HepG2 (cell line): ENCODE measurements at regions not wholly inside any gene's neighbourhood (a gene's known extent, or its start where the extent isn't known, plus 50 kb on each side); places are given as distances from the start of the nearest gene placed in this dataset.

ENCODE experiments used
- ATAC-seq: fragments of 200-7000 bp; cut with Tn5 transposase; 3 replicates; pipeline ENCODE4 v1.9.1; 2020; ENCODE audit warnings: mild to moderate bottlenecking, moderate library complexity
- BruUV-seq: library from RNA; stranded (reverse); fragments of 400-500 nt; replicated peaks from 2 replicates; lab custom pipeline; 2021; lab: Mats Ljungman, UMichigan
- CTCF ChIA-PET: fragments of 300-600 bp; formaldehyde crosslinking; extraction: SDS; loops from one replicate; lab custom pipeline; 2021; ENCODE audit warnings: low total read pairs, inconsistent platforms, low intra/inter-chr PET ratio; lab: Yijun Ruan, JAX
- POLR2A ChIA-PET: fragments of 350-600 bp; sonication (Branson Sonifier 250); formaldehyde crosslinking; loops from one replicate; lab custom pipeline; 2020; ENCODE audit warnings: antibody characterized with exemption, inconsistent platforms; lab: Yijun Ruan, JAX
- DNase-seq: peaks from one replicate; pipeline ENCODE4 v3.0.0-alpha.2; 2015; ENCODE audit warnings: low spot score
- FAIRE-seq: peaks from 3 replicates; lab custom pipeline; 2011; peaks lifted over from hg19 to GRCh38; lab: Jason Lieb, UNC
- H2AFZ ChIP-seq: one replicate; pipeline ENCODE4 v1.6.1; 2011; ENCODE audit warnings: low read length, inconsistent platforms
- H3K27ac ChIP-seq: fragments of 300-600 bp; 3 replicates; pipeline ENCODE4 v1.8.0; 2011; ENCODE audit warnings: mixed run types, mild to moderate bottlenecking, mixed read lengths, low read length, inconsistent platforms; ENCODE audit not compliant: insufficient read depth; ENCODE audit errors: extremely low read length
- H3K27me3 ChIP-seq, 2 experiments: fragments of 200-600 bp in 1 of 2; 2 replicates in 1 of 2; 3 replicates in 1 of 2; pipeline versions ENCODE4 v1.6.0 to v1.8.0; 2011; ENCODE audit warnings: low read length in 2 of 2, mild to moderate bottlenecking in 2 of 2, moderate library complexity in 2 of 2, inconsistent platforms in 1 of 2; ENCODE audit not compliant: insufficient read depth in 2 of 2, control insufficient read depth in 1 of 2
- H3K36me3 ChIP-seq, 2 experiments: fragments of 200-600 bp in 1 of 2; replicated peaks in 1 of 2; 2 replicates in 1 of 2; 3 replicates in 1 of 2; pipeline versions ENCODE4 v1.5.1 to v1.8.0; 2011; ENCODE audit warnings: low read length in 2 of 2, inconsistent platforms in 1 of 2; ENCODE audit not compliant: insufficient read depth in 2 of 2, control insufficient read depth in 1 of 2
- H3K4me1 ChIP-seq: 2 replicates; pipeline ENCODE4 v1.5.1; 2012; ENCODE audit warnings: low read length, inconsistent platforms; ENCODE audit not compliant: insufficient read depth
- H3K4me2 ChIP-seq: 2 replicates; pipeline ENCODE4 v1.6.0; 2011; ENCODE audit warnings: low read depth, low read length, inconsistent platforms
- H3K4me3 ChIP-seq, 3 experiments: fragments of 200-600 bp in 1 of 3; sonication (generic), shearing (Covaris generic) in 1 of 3; replicated peaks in 1 of 3; 2 replicates each; pipeline ENCODE4 v1.5.1; 2011 to 2016; ENCODE audit warnings: low read length in 3 of 3, inconsistent platforms in 2 of 3, low read depth in 2 of 3, mild to moderate bottlenecking in 2 of 3, control low read depth in 1 of 3, mixed read lengths in 1 of 3; ENCODE audit not compliant: insufficient read depth in 1 of 3
- H3K79me2 ChIP-seq: one replicate; pipeline ENCODE4 v1.6.1; 2011; ENCODE audit warnings: low read length, inconsistent platforms; ENCODE audit not compliant: insufficient read depth
- H3K9ac ChIP-seq: 2 replicates; pipeline ENCODE4 v1.6.0; 2011; ENCODE audit warnings: mild to moderate bottlenecking, low read depth, low read length, inconsistent platforms; ENCODE audit not compliant: insufficient read depth
- H3K9me3 ChIP-seq: 2 replicates; pipeline ENCODE4 v1.5.1; 2012; ENCODE audit warnings: mild to moderate bottlenecking, low read length
- H4K20me1 ChIP-seq: 2 replicates; pipeline ENCODE4 v1.6.0; 2011; ENCODE audit warnings: inconsistent platforms, mild to moderate bottlenecking, low read length, moderate library complexity; ENCODE audit not compliant: insufficient read depth
- ARID5B ChIP-seq: IDR thresholded peaks from 2 replicates; pipeline ENCODE4 v1.4.0; 2020; ENCODE audit warnings: mild to moderate bottlenecking, missing genetic modification reagents
- BCL6 ChIP-seq: IDR thresholded peaks from 2 replicates; pipeline ENCODE4 v1.6.1; 2016; ENCODE audit warnings: missing genetic modification reagents, missing compliant biosample characterization
- CBX5 ChIP-seq: sonication (generic); formaldehyde crosslinking; IDR thresholded peaks from 2 replicates; pipeline ENCODE4 v1.4.0; 2020; ENCODE audit warnings: missing genetic modification reagents, borderline replicate concordance
- DPF2 ChIP-seq: sonication (generic); formaldehyde crosslinking; IDR thresholded peaks from 2 replicates; pipeline ENCODE4 v1.4.0; 2020; ENCODE audit warnings: mild to moderate bottlenecking, low read depth, missing genetic modification reagents, borderline replicate concordance
- HNRNPLL ChIP-seq: fragments of 200-400 bp; formaldehyde crosslinking; IDR thresholded peaks from 2 replicates; pipeline ENCODE4 v1.6.1; 2017; ENCODE audit warnings: mild to moderate bottlenecking, low read depth, low read length; ENCODE audit not compliant: poor library complexity, severe bottlenecking
- SCMH1 ChIP-seq: sonication (generic); formaldehyde crosslinking; IDR thresholded peaks from 2 replicates; pipeline ENCODE4 v1.9.0; 2021; ENCODE audit warnings: missing genetic modification reagents, mild to moderate bottlenecking, borderline replicate concordance
- TCF7 ChIP-seq: sonication (generic); IDR thresholded peaks from 2 replicates; pipeline ENCODE4 v1.6.1; 2016; ENCODE audit warnings: antibody characterized with exemption, low read depth
- ZBTB44 ChIP-seq: sonication (generic); formaldehyde crosslinking; IDR thresholded peaks from 2 replicates; pipeline ENCODE4 v1.4.0; 2020; ENCODE audit warnings: missing genetic modification reagents
- ZNF274 ChIP-seq: sonication (generic); formaldehyde crosslinking; IDR thresholded peaks from 2 replicates; pipeline ENCODE4 v1.5.1; 2020; ENCODE audit warnings: mild to moderate bottlenecking, missing genetic modification reagents
- ZNF333 ChIP-seq: sonication (generic); formaldehyde crosslinking; IDR thresholded peaks from 2 replicates; pipeline ENCODE4 v1.4.0; 2020; ENCODE audit warnings: mild to moderate bottlenecking, missing genetic modification reagents, borderline replicate concordance
- ZNF580 ChIP-seq: IDR thresholded peaks from 2 replicates; pipeline ENCODE4 v1.6.1; 2016; ENCODE audit warnings: low read depth, borderline replicate concordance
- ZNF800 ChIP-seq: sonication (generic); formaldehyde crosslinking; IDR thresholded peaks from 2 replicates; pipeline ENCODE4 v1.4.0; 2020; ENCODE audit warnings: missing genetic modification reagents
- ZXDC ChIP-seq: sonication (generic); formaldehyde crosslinking; IDR thresholded peaks from 2 replicates; pipeline ENCODE4 v1.5.0; 2020; ENCODE audit warnings: mild to moderate bottlenecking, missing genetic modification reagents
- WGBS: methylation state at CpG from one replicate; pipeline ENCODE4 v1.1.6; 2017; ENCODE audit warnings: low lambda C conversion rate; 5-methylcytosine and 5-hydroxymethylcytosine counted together
- in situ Hi-C: cut with HindIII; loops from 2 replicates; pipeline ENCODE4 v1.10.0; 2017; ENCODE audit warnings: low pct_unique_long_range_greater_than_20kb; ENCODE audit not compliant: extremely low pct_ligation_motif_present
- intact Hi-C: fragments of 100-400 bp; cut with micrococcal nuclease; formaldehyde crosslinking; loops from one replicate; pipeline ENCODE4 v1.10.0; 2022; ENCODE audit not compliant: unreplicated experiment

- TF ChIP-seq HNRNPLL: no peak
- TF ChIP-seq ZBTB44 (CRISPR knock-in tag): no peak
- no peak for TF ChIP-seq ZXDC (CRISPR knock-in tag)
- no peak for TF ChIP-seq BCL6 (CRISPR knock-in tag)
Measured at GRCh38 chr2:7725850-7726242, 808.6 kb downstream of the RNF144A start (continued).

- H3K36me3 ChIP-seq: no peaks in the 10 kb centered on the region
- no peaks in the 10 kb centered on the region for H4K20me1 ChIP-seq
- intact Hi-C loops: no loop called here
- no peaks in the 10 kb centered on the region; a peak in 1 of 5 replicates for H3K27me3 ChIP-seq
- DNase-seq (no peak), ATAC-seq (no peak), FAIRE-seq (no peak)
- POLR2A ChIA-PET: no interaction called here
- 26% methylated on average over 3 of the region's 3 CpGs for WGBS
- BruUV-seq: no TSS peak
- no peaks in the 10 kb centered on the region for H3K9me3 ChIP-seq
- H3K79me2 ChIP-seq: no peaks in the 10 kb centered on the region
- no peak overlapping the region for H3K4me3 ChIP-seq
- no peaks in the 10 kb centered on the region for H3K4me1 ChIP-seq
- no peak overlapping the region for H3K27ac ChIP-seq
- no peak overlapping the region for H3K4me2 ChIP-seq
- CTCF ChIA-PET: no interaction called here
- no peak overlapping the region for H3K9ac ChIP-seq
- no peak overlapping the region for H2AFZ ChIP-seq
- in situ Hi-C loops: no loop called here
- TF ChIP-seq SCMH1 (no peak), ZNF580 (CRISPR knock-in tag) (no peak), ZNF274 (CRISPR knock-in tag) (no peak), CBX5 (CRISPR knock-in tag) (no peak), ARID5B (CRISPR knock-in tag) (no peak), ZNF800 (CRISPR knock-in tag) (no peak), TCF7 (no peak), DPF2 (no peak), ZNF333 (no peak)
Measured at GRCh38 chr2:7726989-7727388, 809.8 kb downstream of the RNF144A start.
